ENCODE measurements at regions not wholly inside any gene's neighbourhood (a gene's known extent, or its start where the extent isn't known, plus 50 kb on each side); places are given as distances from the start of the nearest gene placed in this dataset.

GRCh38 chr22:47296405-47297260 lies 534.2 kb downstream of the TBC1D22A start:
- no peak for TF ChIP-seq CTCF (conservative IDR thresholded peaks at IDR 0.05)
- peaks cover 4% of the 10 kb centered on the region for H3K36me3 Mint-ChIP-seq (ENCODE audit: low read depth)
- H3K4me3 Mint-ChIP-seq = no peak overlapping the region
- no peaks in the 10 kb centered on the region for H3K27me3 Mint-ChIP-seq (ENCODE audit: low read depth)
- no peaks in the 10 kb centered on the region for H3K4me1 Mint-ChIP-seq
- no peak overlapping the region for H3K27ac Mint-ChIP-seq (ENCODE audit: unreplicated experiment)
- no peak for DNase-seq (ENCODE audit: low read depth, low spot score)
- no peaks in the 10 kb centered on the region for H3K9me3 Mint-ChIP-seq

GRCh38 chr22:47295982-47296381 lies 533.5 kb downstream of the TBC1D22A start:
- H3K4me3 Mint-ChIP-seq = no peak overlapping the region
- no peaks in the 10 kb centered on the region for H3K9me3 Mint-ChIP-seq
- no peak for TF ChIP-seq CTCF (conservative IDR thresholded peaks at IDR 0.05)
- no peaks in the 10 kb centered on the region for H3K27me3 Mint-ChIP-seq (ENCODE audit: low read depth)
- DNase-seq (ENCODE audit: low read depth, low spot score) = no peak
- H3K27ac Mint-ChIP-seq (ENCODE audit: unreplicated experiment) = no peak overlapping the region
- H3K36me3 Mint-ChIP-seq (ENCODE audit: low read depth) = peaks cover 4% of the 10 kb centered on the region
- no peaks in the 10 kb centered on the region for H3K4me1 Mint-ChIP-seq

- no peak for TF ChIP-seq CTCF (conservative IDR thresholded peaks at IDR 0.05)
- DNase-seq (ENCODE audit: low read depth, low spot score) = no peak
- no peaks in the 10 kb centered on the region for H3K27me3 Mint-ChIP-seq (ENCODE audit: low read depth)
- H3K4me1 Mint-ChIP-seq = no peaks in the 10 kb centered on the region
- H3K9me3 Mint-ChIP-seq = no peaks in the 10 kb centered on the region
- no peak overlapping the region for H3K4me3 Mint-ChIP-seq
- H3K36me3 Mint-ChIP-seq (ENCODE audit: low read depth) = peaks cover 4% of the 10 kb centered on the region
- no peak overlapping the region for H3K27ac Mint-ChIP-seq (ENCODE audit: unreplicated experiment)
These were observed 532.9 kb downstream of the TBC1D22A start for GRCh38 chr22:47295226-47295901.

- Mint-ChIP-seq H3K27me3 (ENCODE audit: low read depth) (no peaks in the 10 kb centered on the region), H3K4me3 (no peak overlapping the region), H3K27ac (ENCODE audit: unreplicated experiment) (no peak overlapping the region), H3K36me3 (ENCODE audit: low read depth) (peaks cover 4% of the 10 kb centered on the region), H3K4me1 (no peaks in the 10 kb centered on the region), H3K9me3 (no peaks in the 10 kb centered on the region)
- DNase-seq (ENCODE audit: low read depth, low spot score) = no peak
- TF ChIP-seq CTCF (conservative IDR thresholded peaks at IDR 0.05) = no peak
These were observed 532.1 kb downstream of the TBC1D22A start for GRCh38 chr22:47294576-47294975.

- TF ChIP-seq CTCF (conservative IDR thresholded peaks at IDR 0.05) = no peak
- Mint-ChIP-seq H3K36me3 (ENCODE audit: low read depth) (peaks cover 4% of the 10 kb centered on the region), H3K27ac (ENCODE audit: unreplicated experiment) (no peak overlapping the region), H3K4me3 (no peak overlapping the region), H3K4me1 (no peaks in the 10 kb centered on the region), H3K9me3 (no peaks in the 10 kb centered on the region), H3K27me3 (ENCODE audit: low read depth) (no peaks in the 10 kb centered on the region)
- DNase-seq (ENCODE audit: low read depth, low spot score) = no peak
These were observed 531.7 kb downstream of the TBC1D22A start for GRCh38 chr22:47294222-47294532.

Data from neural crest cell (in vitro differentiated cells).